Liver (tissue), 8 donors: ENCODE measurements at regions not wholly inside any gene's neighbourhood (a gene's known extent, or its start where the extent isn't known, plus 50 kb on each side); places are given as distances from the start of the nearest gene placed in this dataset.
A peak's percentile ranks its signal among the peaks of the same experiment; 100 is the strongest.
"Not testable (repeated sequence)": the region's sequence is repeated elsewhere in the genome, so short reads cannot be mapped to it uniquely, and the experiment has no call there.

Experiments
- DNase-seq: peaks from one replicate; pipeline ENCODE4 v3.0.0-alpha.2; 2017; ENCODE audit warnings: low spot score
- H3K27ac ChIP-seq, 2 donors: one replicate each; pipeline ENCODE4 v1.7.0; 2013; ENCODE audit warnings: inconsistent platforms in 2 of 2, low read length in 2 of 2, control low read depth in 1 of 2, low read depth in 1 of 2, mild to moderate bottlenecking in 1 of 2
- H3K27me3 ChIP-seq, 4 donors: one replicate each; pipeline versions ENCODE4 v1.6.1 to v1.7.0; 2013; ENCODE audit warnings: low read length in 3 of 4, inconsistent platforms in 1 of 4, mild to moderate bottlenecking in 1 of 4, moderate library complexity in 1 of 4; ENCODE audit not compliant: control insufficient read depth in 4 of 4, insufficient read depth in 4 of 4
- H3K36me3 ChIP-seq, 4 donors: one replicate each; pipeline versions ENCODE4 v1.6.1 to v1.7.0; 2013; ENCODE audit warnings: low read length in 3 of 4, mild to moderate bottlenecking in 3 of 4, low read depth in 1 of 4, moderate library complexity in 1 of 4; ENCODE audit not compliant: control insufficient read depth in 4 of 4, insufficient read depth in 3 of 4
- H3K4me1 ChIP-seq, 4 donors: one replicate each; pipeline versions ENCODE4 v1.6.1 to v1.7.0; 2013; ENCODE audit warnings: low read length in 3 of 4, mild to moderate bottlenecking in 3 of 4, moderate library complexity in 1 of 4; ENCODE audit not compliant: control insufficient read depth in 4 of 4, insufficient read depth in 4 of 4
- H3K4me3 ChIP-seq, 3 donors: one replicate each; pipeline versions ENCODE4 v1.6.1 to v1.7.0; 2013; ENCODE audit warnings: low read length in 3 of 3, control low read depth in 1 of 3, low read depth in 1 of 3, mild to moderate bottlenecking in 1 of 3
- H3K9ac ChIP-seq, 2 donors: one replicate each; pipeline ENCODE4 v1.7.0; 2013; ENCODE audit warnings: low read length in 2 of 2, mild to moderate bottlenecking in 2 of 2, moderate library complexity in 2 of 2, control low read depth in 1 of 2, low read depth in 1 of 2
- H3K9me3 ChIP-seq, 4 donors: one replicate each; pipeline versions ENCODE4 v1.6.1 to v1.7.0; 2013; ENCODE audit warnings: low read length in 3 of 4; ENCODE audit not compliant: control insufficient read depth in 4 of 4
- FOXA1 ChIP-seq: IDR thresholded peaks from 2 replicates; pipeline ENCODE4 v1.6.1; 2016; ENCODE audit warnings: antibody characterized with exemption
- FOXA2 ChIP-seq: IDR thresholded peaks from 2 replicates; pipeline ENCODE4 v1.6.1; 2016; ENCODE audit warnings: antibody characterized with exemption
- GABPA ChIP-seq, 2 donors: IDR thresholded peaks in 1 of 2; conservative IDR thresholded peaks in 1 of 2; 2 replicates each; pipeline ENCODE4 v1.6.1; 2016; ENCODE audit warnings: antibody characterized with exemption in 2 of 2, mild to moderate bottlenecking in 1 of 2, moderate library complexity in 1 of 2
- HNF4A ChIP-seq, 2 donors: conservative IDR thresholded peaks; 2 replicates each; pipeline ENCODE4 v1.6.1; 2016; ENCODE audit warnings: antibody characterized with exemption in 2 of 2, mild to moderate bottlenecking in 2 of 2
- HNF4G ChIP-seq: IDR thresholded peaks from 2 replicates; pipeline ENCODE4 v1.6.1; 2016; ENCODE audit warnings: antibody characterized with exemption
- JUND ChIP-seq, 2 donors: IDR thresholded peaks; 2 replicates each; pipeline ENCODE4 v1.6.1; 2016; ENCODE audit warnings: antibody characterized with exemption in 2 of 2
- NR2F2 ChIP-seq: IDR thresholded peaks from 2 replicates; pipeline ENCODE4 v1.6.1; 2016; ENCODE audit warnings: antibody characterized with exemption
- RXRA ChIP-seq, 2 donors: IDR thresholded peaks; 2 replicates each; pipeline ENCODE4 v1.6.1; 2017 to 2018; ENCODE audit warnings: antibody characterized with exemption in 2 of 2, mild to moderate bottlenecking in 1 of 2
- TAF1 ChIP-seq: conservative IDR thresholded peaks from 2 replicates; pipeline ENCODE4 v1.6.1; 2016; ENCODE audit warnings: antibody characterized with exemption, mild to moderate bottlenecking
- YY1 ChIP-seq: IDR thresholded peaks from 2 replicates; pipeline ENCODE4 v1.6.1; 2016; ENCODE audit warnings: antibody characterized with exemption, mild to moderate bottlenecking
- WGBS: extraction: QIAGEN DNeasy Blood & Tissue Kit; methylation state at CpG from one replicate; pipeline ENCODE4 v1.1.7; 2013; 5-methylcytosine and 5-hydroxymethylcytosine counted together
- TF ChIP-seq, protein P1 (sequence below): IDR thresholded peaks from 2 replicates; pipeline ENCODE4 v1.6.1; 2016; ENCODE audit warnings: antibody characterized with exemption
- TF ChIP-seq, protein P2 (sequence below): IDR thresholded peaks from 2 replicates; pipeline ENCODE4 v1.6.1; 2016; ENCODE audit warnings: antibody characterized with exemption, mild to moderate bottlenecking
- TF ChIP-seq, protein P3 (sequence below): IDR thresholded peaks from 2 replicates; pipeline ENCODE4 v1.6.1; 2016; ENCODE audit warnings: antibody characterized with exemption
- TF ChIP-seq, protein P4 (sequence below): fragments of 150-350 bp; IDR thresholded peaks from 2 replicates; pipeline ENCODE4 v1.5.1; 2017; ENCODE audit warnings: improper control_type of control experiment, low read depth, low read length; ENCODE audit not compliant: missing input control
- donor health status: healthy.
- donor health status: healthy.
- donor health status: healthy.
- donor health status: healthy.
- donor health status: healthy.

DNA sequence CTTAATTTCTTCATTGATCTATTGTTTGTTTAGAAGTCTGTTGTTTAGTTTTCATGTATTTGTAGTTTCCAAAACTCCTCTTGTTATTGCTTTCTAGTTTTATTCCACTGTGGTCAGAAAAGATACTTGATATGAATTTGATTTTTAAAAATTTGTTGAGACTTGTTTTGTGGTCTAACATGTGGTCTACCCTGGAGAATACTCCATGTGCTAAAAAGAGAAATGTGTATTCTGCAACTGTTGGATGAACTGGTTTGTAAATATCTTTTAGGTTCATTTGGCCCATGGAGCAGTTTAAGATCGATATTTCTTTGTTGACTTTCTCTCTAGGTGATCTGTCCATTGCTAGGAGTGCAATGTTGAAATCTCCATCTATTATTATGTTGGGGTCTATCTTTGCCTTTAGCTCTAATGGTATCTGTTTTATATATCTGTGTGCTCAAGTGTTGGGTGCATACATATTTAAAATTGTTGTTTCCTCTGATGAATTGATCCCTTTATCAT, 150.6 kb upstream of the ATP10B start:
- WGBS = 51% methylated on average over 1 of the region's 1 CpG
- H3K4me1 ChIP-seq = no peaks in the 10 kb centered on the region
- peaks cover 2 to 6% (median 5%) of the 10 kb centered on the region in 4 donors for H3K9me3 ChIP-seq
- H3K36me3 ChIP-seq = no peaks in the 10 kb centered on the region
- H3K9ac ChIP-seq = no peak overlapping the region
- TF ChIP-seq FOXA1 = no peak
- peak; percentile 57 for TF ChIP-seq FOXA2
- no peak for TF ChIP-seq HNF4A (conservative IDR thresholded peaks at IDR 0.05)
- TF ChIP-seq HNF4G = no peak
- TF ChIP-seq TAF1 = no peak
- TF ChIP-seq RXRA (IDR thresholded peaks at IDR 0.05) = peak in 1 of 2 donors; percentile 8
- TF ChIP-seq YY1 = no peak
- no peak overlapping the region for H3K27ac ChIP-seq
- H3K4me3 ChIP-seq = no peak overlapping the region
- no peaks in the 10 kb centered on the region for H3K27me3 ChIP-seq
- DNase-seq = no peak

DNA sequence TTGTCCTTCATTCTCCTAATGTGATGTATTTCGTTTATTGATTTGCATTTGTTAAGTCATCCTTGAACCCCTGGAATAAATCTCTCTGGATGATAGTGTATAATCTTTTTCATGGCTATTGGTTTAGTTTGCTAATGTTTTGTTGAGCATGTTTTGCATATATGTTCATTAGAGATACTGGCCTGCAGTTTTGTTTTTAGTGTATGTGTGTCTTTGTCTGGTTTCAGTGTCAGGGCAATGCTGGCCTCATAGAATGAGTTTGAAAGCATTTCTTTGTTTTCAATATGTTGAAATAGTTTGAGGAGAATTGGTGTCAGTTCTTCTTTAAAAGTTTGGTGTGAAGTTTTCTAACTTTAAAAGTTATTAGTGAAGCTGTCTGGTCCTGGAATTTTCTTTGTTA, 149.6 kb upstream of the ATP10B start:
- Histone ChIP-seq H3K9me3 (peaks cover 2 to 6% (median 5%) of the 10 kb centered on the region in 4 donors), H3K27me3 (no peaks in the 10 kb centered on the region), H3K27ac (no peak overlapping the region), H3K4me3 (no peak overlapping the region), H3K4me1 (no peaks in the 10 kb centered on the region), H3K9ac (no peak overlapping the region), H3K36me3 (no peaks in the 10 kb centered on the region)
- WGBS = 71% methylated on average over 1 of the region's 1 CpG
- TF ChIP-seq FOXA1 (no peak), TAF1 (no peak), RXRA (IDR thresholded peaks at IDR 0.05) (no peak), YY1 (no peak), GABPA (IDR thresholded peaks at IDR 0.05 in 1 of 2, conservative IDR thresholded peaks at IDR 0.05 in 1 of 2) (no peak), FOXA2 (no peak), JUND (IDR thresholded peaks at IDR 0.05) (no peak), HNF4G (no peak), NR2F2 (no peak)
- TF ChIP-seq, protein P1, sequence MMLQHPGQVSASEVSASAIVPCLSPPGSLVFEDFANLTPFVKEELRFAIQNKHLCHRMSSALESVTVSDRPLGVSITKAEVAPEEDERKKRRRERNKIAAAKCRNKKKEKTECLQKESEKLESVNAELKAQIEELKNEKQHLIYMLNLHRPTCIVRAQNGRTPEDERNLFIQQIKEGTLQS = no peak
- TF ChIP-seq, protein P2, sequence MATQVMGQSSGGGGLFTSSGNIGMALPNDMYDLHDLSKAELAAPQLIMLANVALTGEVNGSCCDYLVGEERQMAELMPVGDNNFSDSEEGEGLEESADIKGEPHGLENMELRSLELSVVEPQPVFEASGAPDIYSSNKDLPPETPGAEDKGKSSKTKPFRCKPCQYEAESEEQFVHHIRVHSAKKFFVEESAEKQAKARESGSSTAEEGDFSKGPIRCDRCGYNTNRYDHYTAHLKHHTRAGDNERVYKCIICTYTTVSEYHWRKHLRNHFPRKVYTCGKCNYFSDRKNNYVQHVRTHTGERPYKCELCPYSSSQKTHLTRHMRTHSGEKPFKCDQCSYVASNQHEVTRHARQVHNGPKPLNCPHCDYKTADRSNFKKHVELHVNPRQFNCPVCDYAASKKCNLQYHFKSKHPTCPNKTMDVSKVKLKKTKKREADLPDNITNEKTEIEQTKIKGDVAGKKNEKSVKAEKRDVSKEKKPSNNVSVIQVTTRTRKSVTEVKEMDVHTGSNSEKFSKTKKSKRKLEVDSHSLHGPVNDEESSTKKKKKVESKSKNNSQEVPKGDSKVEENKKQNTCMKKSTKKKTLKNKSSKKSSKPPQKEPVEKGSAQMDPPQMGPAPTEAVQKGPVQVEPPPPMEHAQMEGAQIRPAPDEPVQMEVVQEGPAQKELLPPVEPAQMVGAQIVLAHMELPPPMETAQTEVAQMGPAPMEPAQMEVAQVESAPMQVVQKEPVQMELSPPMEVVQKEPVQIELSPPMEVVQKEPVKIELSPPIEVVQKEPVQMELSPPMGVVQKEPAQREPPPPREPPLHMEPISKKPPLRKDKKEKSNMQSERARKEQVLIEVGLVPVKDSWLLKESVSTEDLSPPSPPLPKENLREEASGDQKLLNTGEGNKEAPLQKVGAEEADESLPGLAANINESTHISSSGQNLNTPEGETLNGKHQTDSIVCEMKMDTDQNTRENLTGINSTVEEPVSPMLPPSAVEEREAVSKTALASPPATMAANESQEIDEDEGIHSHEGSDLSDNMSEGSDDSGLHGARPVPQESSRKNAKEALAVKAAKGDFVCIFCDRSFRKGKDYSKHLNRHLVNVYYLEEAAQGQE = no peak
- TF ChIP-seq, protein P3, sequence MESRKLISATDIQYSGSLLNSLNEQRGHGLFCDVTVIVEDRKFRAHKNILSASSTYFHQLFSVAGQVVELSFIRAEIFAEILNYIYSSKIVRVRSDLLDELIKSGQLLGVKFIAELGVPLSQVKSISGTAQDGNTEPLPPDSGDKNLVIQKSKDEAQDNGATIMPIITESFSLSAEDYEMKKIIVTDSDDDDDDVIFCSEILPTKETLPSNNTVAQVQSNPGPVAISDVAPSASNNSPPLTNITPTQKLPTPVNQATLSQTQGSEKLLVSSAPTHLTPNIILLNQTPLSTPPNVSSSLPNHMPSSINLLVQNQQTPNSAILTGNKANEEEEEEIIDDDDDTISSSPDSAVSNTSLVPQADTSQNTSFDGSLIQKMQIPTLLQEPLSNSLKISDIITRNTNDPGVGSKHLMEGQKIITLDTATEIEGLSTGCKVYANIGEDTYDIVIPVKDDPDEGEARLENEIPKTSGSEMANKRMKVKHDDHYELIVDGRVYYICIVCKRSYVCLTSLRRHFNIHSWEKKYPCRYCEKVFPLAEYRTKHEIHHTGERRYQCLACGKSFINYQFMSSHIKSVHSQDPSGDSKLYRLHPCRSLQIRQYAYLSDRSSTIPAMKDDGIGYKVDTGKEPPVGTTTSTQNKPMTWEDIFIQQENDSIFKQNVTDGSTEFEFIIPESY = no peak
- TF ChIP-seq, protein P4, sequence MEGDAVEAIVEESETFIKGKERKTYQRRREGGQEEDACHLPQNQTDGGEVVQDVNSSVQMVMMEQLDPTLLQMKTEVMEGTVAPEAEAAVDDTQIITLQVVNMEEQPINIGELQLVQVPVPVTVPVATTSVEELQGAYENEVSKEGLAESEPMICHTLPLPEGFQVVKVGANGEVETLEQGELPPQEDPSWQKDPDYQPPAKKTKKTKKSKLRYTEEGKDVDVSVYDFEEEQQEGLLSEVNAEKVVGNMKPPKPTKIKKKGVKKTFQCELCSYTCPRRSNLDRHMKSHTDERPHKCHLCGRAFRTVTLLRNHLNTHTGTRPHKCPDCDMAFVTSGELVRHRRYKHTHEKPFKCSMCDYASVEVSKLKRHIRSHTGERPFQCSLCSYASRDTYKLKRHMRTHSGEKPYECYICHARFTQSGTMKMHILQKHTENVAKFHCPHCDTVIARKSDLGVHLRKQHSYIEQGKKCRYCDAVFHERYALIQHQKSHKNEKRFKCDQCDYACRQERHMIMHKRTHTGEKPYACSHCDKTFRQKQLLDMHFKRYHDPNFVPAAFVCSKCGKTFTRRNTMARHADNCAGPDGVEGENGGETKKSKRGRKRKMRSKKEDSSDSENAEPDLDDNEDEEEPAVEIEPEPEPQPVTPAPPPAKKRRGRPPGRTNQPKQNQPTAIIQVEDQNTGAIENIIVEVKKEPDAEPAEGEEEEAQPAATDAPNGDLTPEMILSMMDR = no peak
- no peak for DNase-seq

DNA sequence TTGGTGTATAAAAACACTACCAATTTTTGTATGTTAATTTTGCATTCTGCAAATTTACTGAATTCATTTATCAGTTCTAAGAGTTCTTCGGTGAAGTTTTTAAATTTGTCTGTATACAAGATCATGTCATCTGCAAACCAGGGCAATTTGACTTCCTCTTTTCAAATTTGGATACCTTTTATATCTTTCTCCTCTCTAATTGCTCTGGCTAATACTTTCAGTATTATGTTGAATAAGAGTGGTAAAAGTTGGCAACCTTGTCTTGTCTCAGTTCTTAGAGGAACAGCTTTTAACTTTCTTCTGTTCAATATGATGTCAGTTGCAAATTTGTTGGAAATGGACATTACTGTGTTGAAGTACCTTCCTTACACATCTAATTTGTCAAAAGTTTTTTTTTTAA, 149.1 kb upstream of the ATP10B start:
- not testable (repeated sequence) for H3K4me1 ChIP-seq, H3K36me3 ChIP-seq, H3K27ac ChIP-seq, H3K9ac ChIP-seq, DNase-seq, H3K9me3 ChIP-seq, H3K4me3 ChIP-seq, H3K27me3 ChIP-seq
- WGBS = 74% methylated on average over 1 of the region's 1 CpG
